Endothelial cell of umbilical vein (primary cell): ENCODE measurements at regions not wholly inside any gene's neighbourhood (a gene's known extent, or its start where the extent isn't known, plus 50 kb on each side); places are given as distances from the start of the nearest gene placed in this dataset.

Experiments
- EZH2 ChIP-seq: IDR thresholded peaks from 2 replicates; pipeline ENCODE4 v1.6.1; 2012; ENCODE audit warnings: borderline replicate concordance, low read depth, mild to moderate bottlenecking, moderate library complexity, low read length, inconsistent platforms; ENCODE audit not compliant: severe bottlenecking
- FOS ChIP-seq: IDR thresholded peaks from 2 replicates; pipeline ENCODE4 v1.6.1; 2011; ENCODE audit warnings: mild to moderate bottlenecking, low read length, moderate library complexity, borderline replicate concordance; ENCODE audit not compliant: insufficient read depth
- POLR2A ChIP-seq: IDR thresholded peaks from 2 replicates; pipeline ENCODE4 v1.6.1; 2012; ENCODE audit warnings: low read depth, mild to moderate bottlenecking, control low read depth, low read length
- TF ChIP-seq, protein P1 (sequence below), 2 donors: IDR thresholded peaks; 1 replicate in 1 of 2; 2 replicates in 1 of 2; pipeline ENCODE4 v1.5.1; 2011; ENCODE audit warnings: low read length in 2 of 2, mild to moderate bottlenecking in 2 of 2, moderate library complexity in 2 of 2, control low read depth in 1 of 2, inconsistent platforms in 1 of 2, low read depth in 1 of 2; ENCODE audit not compliant: insufficient read depth in 1 of 2; ENCODE audit errors: extremely low read depth in 1 of 2
- TF ChIP-seq, protein P2 (sequence below): IDR thresholded peaks from 2 replicates; pipeline ENCODE4 v1.6.1; 2011; ENCODE audit not compliant: insufficient read depth, insufficient read length

DNA sequence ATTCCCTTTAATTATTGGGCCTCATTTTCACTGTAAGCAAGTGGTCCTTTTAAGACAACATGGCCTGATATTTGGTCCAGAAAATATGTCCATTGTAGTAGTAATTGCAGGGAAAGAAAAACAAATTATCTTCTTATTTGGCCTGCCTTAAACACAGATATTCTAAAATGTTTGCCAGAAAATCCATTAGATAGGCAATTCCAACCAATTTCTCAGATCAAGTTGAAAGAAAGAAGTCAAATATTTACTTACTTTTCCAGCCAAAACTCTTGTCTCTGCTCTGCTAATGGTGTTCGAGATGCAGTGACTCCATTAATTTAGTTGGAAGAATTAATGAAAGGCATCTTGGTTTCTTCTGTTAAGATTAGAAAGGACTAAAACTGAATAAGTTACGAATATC, 757.3 kb upstream of the IGFBP3 start:
- TF ChIP-seq, protein P1, sequence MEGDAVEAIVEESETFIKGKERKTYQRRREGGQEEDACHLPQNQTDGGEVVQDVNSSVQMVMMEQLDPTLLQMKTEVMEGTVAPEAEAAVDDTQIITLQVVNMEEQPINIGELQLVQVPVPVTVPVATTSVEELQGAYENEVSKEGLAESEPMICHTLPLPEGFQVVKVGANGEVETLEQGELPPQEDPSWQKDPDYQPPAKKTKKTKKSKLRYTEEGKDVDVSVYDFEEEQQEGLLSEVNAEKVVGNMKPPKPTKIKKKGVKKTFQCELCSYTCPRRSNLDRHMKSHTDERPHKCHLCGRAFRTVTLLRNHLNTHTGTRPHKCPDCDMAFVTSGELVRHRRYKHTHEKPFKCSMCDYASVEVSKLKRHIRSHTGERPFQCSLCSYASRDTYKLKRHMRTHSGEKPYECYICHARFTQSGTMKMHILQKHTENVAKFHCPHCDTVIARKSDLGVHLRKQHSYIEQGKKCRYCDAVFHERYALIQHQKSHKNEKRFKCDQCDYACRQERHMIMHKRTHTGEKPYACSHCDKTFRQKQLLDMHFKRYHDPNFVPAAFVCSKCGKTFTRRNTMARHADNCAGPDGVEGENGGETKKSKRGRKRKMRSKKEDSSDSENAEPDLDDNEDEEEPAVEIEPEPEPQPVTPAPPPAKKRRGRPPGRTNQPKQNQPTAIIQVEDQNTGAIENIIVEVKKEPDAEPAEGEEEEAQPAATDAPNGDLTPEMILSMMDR (IDR thresholded peaks at IDR 0.05; ENCODE audit: extremely low read depth in 1 of 2, insufficient read depth in 1 of 2, low read depth in 1 of 2, low read length in 2 of 2), result no peak
- TF ChIP-seq EZH2 (no peak), POLR2A (no peak), FOS (no peak)
- TF ChIP-seq, protein P2, sequence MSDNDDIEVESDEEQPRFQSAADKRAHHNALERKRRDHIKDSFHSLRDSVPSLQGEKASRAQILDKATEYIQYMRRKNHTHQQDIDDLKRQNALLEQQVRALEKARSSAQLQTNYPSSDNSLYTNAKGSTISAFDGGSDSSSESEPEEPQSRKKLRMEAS, result no peak
